K562 (cell line): ENCODE measurements at regions not wholly inside any gene's neighbourhood (a gene's known extent, or its start where the extent isn't known, plus 50 kb on each side); places are given as distances from the start of the nearest gene placed in this dataset.

ENCODE experiments used
- EZH2 ChIP-seq: IDR thresholded peaks from 2 replicates; pipeline ENCODE4 v1.6.1; 2012; ENCODE audit warnings: low read depth, mild to moderate bottlenecking, inconsistent platforms, low read length, borderline replicate concordance
- LARP7 ChIP-seq: fragments of 450-650 bp; IDR thresholded peaks from 2 replicates; pipeline ENCODE4 v1.6.1; 2016
- MYC ChIP-seq, 2 experiments: fragments of 250-450 bp in 1 of 2; sonication (Bioruptor Pico) in 1 of 2; IDR thresholded peaks; 2 replicates each; pipeline versions ENCODE4 v1.5.1 to v1.6.1; 2012 to 2021; ENCODE audit warnings: low read depth in 2 of 2, borderline replicate concordance in 1 of 2, improper control_type of control experiment in 1 of 2, low read length in 1 of 2, mild to moderate bottlenecking in 1 of 2, moderate library complexity in 1 of 2
- NEUROD1 ChIP-seq: fragments of 150-350 bp; IDR thresholded peaks from 2 replicates; pipeline ENCODE4 v1.6.1; 2014; ENCODE audit warnings: borderline replicate concordance, low read length, low read depth; ENCODE audit not compliant: partially characterized antibody
- NUFIP1 ChIP-seq: fragments of 450-650 bp; IDR thresholded peaks from 2 replicates; pipeline ENCODE4 v1.6.1; 2018; ENCODE audit not compliant: partially characterized antibody
- YY1 ChIP-seq, 3 experiments: IDR thresholded peaks; 2 replicates each; pipeline ENCODE4 v1.6.1; 2011; ENCODE audit warnings: low read length in 2 of 3, mild to moderate bottlenecking in 2 of 3, moderate library complexity in 2 of 3, borderline replicate concordance in 1 of 3, control low read depth in 1 of 3, low read depth in 1 of 3; ENCODE audit not compliant: insufficient read depth in 3 of 3, insufficient replicate concordance in 2 of 3, control insufficient read depth in 1 of 3, insufficient read length in 1 of 3; ENCODE audit errors: extremely low read depth in 1 of 3
- ZNF76 ChIP-seq: fragments of 250-450 bp; sonication (Bioruptor Pico); IDR thresholded peaks from 2 replicates; pipeline ENCODE4 v1.4.0; 2020; ENCODE audit warnings: mild to moderate bottlenecking, moderate library complexity, borderline replicate concordance
- TF ChIP-seq, protein P1 (sequence below): fragments of 250-450 bp; sonication (Bioruptor Pico); IDR thresholded peaks from 2 replicates; pipeline ENCODE4 v1.4.0; 2020; ENCODE audit warnings: mild to moderate bottlenecking, moderate library complexity
- TF ChIP-seq, protein P2 (sequence below): sonication (generic); formaldehyde crosslinking; IDR thresholded peaks from 2 replicates; pipeline ENCODE4 v1.8.1; 2023; ENCODE audit warnings: mild to moderate bottlenecking, missing genetic modification reagents, moderate library complexity

DNA sequence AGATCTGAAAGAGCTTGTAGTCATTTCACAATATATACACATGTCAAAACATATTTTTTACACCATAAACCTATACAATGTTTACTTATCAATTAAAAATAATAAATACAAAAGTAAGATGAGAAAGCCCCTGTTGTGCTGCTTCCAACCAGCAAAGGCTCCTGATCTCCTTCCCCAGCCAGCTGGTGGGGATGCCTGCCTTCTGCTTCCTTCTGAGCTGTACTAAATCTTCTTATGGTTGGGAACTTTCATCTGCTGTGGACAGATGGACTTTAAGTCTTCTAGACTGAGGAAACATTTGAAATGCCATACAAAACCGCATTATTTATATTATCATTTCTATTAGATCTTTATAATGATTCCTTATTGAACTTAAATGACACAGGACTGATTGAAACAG is 745.3 kb upstream of the CHD1 start:
- TF ChIP-seq LARP7 (no peak), ZNF76 (CRISPR knock-in tag) (no peak), MYC (IDR thresholded peaks at IDR 0.05; ENCODE audit: low read depth, low read length) (no peak), MYC (CRISPR knock-in tag; IDR thresholded peaks at IDR 0.05; ENCODE audit: borderline replicate concordance, low read depth) (no peak), YY1 (IDR thresholded peaks at IDR 0.05; ENCODE audit: borderline replicate concordance in 1 of 3, control insufficient read depth in 1 of 3, extremely low read depth in 1 of 3, insufficient read depth in 3 of 3, insufficient read length in 1 of 3, insufficient replicate concordance in 2 of 3, low read depth in 1 of 3, low read length in 2 of 3) (no peak), NUFIP1 (no peak), NEUROD1 (no peak), EZH2 (no peak)
- TF ChIP-seq, protein P1, sequence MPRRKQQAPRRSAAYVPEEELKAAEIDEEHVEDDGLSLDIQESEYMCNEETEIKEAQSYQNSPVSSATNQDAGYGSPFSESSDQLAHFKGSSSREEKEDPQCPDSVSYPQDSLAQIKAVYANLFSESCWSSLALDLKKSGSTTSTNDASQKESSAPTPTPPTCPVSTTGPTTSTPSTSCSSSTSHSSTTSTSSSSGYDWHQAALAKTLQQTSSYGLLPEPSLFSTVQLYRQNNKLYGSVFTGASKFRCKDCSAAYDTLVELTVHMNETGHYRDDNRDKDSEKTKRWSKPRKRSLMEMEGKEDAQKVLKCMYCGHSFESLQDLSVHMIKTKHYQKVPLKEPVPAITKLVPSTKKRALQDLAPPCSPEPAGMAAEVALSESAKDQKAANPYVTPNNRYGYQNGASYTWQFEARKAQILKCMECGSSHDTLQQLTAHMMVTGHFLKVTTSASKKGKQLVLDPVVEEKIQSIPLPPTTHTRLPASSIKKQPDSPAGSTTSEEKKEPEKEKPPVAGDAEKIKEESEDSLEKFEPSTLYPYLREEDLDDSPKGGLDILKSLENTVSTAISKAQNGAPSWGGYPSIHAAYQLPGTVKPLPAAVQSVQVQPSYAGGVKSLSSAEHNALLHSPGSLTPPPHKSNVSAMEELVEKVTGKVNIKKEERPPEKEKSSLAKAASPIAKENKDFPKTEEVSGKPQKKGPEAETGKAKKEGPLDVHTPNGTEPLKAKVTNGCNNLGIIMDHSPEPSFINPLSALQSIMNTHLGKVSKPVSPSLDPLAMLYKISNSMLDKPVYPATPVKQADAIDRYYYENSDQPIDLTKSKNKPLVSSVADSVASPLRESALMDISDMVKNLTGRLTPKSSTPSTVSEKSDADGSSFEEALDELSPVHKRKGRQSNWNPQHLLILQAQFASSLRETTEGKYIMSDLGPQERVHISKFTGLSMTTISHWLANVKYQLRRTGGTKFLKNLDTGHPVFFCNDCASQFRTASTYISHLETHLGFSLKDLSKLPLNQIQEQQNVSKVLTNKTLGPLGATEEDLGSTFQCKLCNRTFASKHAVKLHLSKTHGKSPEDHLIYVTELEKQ (CRISPR knock-in tag), result no peak
- TF ChIP-seq, protein P2, sequence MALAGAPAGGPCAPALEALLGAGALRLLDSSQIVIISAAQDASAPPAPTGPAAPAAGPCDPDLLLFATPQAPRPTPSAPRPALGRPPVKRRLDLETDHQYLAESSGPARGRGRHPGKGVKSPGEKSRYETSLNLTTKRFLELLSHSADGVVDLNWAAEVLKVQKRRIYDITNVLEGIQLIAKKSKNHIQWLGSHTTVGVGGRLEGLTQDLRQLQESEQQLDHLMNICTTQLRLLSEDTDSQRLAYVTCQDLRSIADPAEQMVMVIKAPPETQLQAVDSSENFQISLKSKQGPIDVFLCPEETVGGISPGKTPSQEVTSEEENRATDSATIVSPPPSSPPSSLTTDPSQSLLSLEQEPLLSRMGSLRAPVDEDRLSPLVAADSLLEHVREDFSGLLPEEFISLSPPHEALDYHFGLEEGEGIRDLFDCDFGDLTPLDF (CRISPR knock-in tag), result no peak
